Lung (tissue), 11 donors: ENCODE measurements at regions not wholly inside any gene's neighbourhood (a gene's known extent, or its start where the extent isn't known, plus 50 kb on each side); places are given as distances from the start of the nearest gene placed in this dataset.
"Not testable (repeated sequence)": the region's sequence is repeated elsewhere in the genome, so short reads cannot be mapped to it uniquely, and the experiment has no call there.

Source experiments
- ATAC-seq: fragments of 200-7000 bp; cut with Tn5 transposase; one replicate; pipeline ENCODE4 v1.9.1; 2020; ENCODE audit warnings: moderate number of reproducible peaks; ENCODE audit not compliant: insufficient read depth, low FRiP score
- DNase-seq, 3 donors: peaks; one replicate each; pipeline ENCODE4 v3.0.0-alpha.2; 2013 to 2017
- H3K27ac ChIP-seq, 2 donors: one replicate each; pipeline ENCODE4 v1.5.1; 2013; ENCODE audit warnings: mild to moderate bottlenecking in 2 of 2, moderate library complexity in 2 of 2, control low read depth in 1 of 2, inconsistent platforms in 1 of 2, low read depth in 1 of 2, low read length in 1 of 2
- H3K27me3 ChIP-seq, 3 donors: one replicate each; pipeline ENCODE4 v1.5.1; 2013; ENCODE audit warnings: low read length in 2 of 3; ENCODE audit not compliant: control insufficient read depth in 3 of 3, insufficient read depth in 3 of 3
- H3K36me3 ChIP-seq, 4 donors: one replicate each; pipeline ENCODE4 v1.5.1; 2013; ENCODE audit warnings: low read length in 4 of 4, mild to moderate bottlenecking in 1 of 4, moderate library complexity in 1 of 4; ENCODE audit not compliant: control insufficient read depth in 4 of 4, insufficient read depth in 4 of 4
- H3K4me1 ChIP-seq, 5 donors: one replicate each; pipeline ENCODE4 v1.5.1; 2013; ENCODE audit warnings: low read length in 5 of 5, mild to moderate bottlenecking in 2 of 5, moderate library complexity in 1 of 5; ENCODE audit not compliant: control insufficient read depth in 5 of 5, insufficient read depth in 5 of 5
- H3K4me3 ChIP-seq: one replicate; pipeline ENCODE4 v1.5.1; 2013; ENCODE audit warnings: mild to moderate bottlenecking, control low read depth, moderate library complexity
- H3K9ac ChIP-seq, 2 donors: one replicate each; pipeline ENCODE4 v1.5.1; 2013; ENCODE audit warnings: low read length in 2 of 2, control low read depth in 1 of 2; ENCODE audit not compliant: insufficient read depth in 1 of 2
- H3K9me3 ChIP-seq, 4 donors: one replicate each; pipeline ENCODE4 v1.5.1; 2013; ENCODE audit warnings: low read length in 3 of 4, mild to moderate bottlenecking in 1 of 4, moderate library complexity in 1 of 4; ENCODE audit not compliant: control insufficient read depth in 4 of 4, insufficient read depth in 3 of 4
- CTCF ChIP-seq: IDR thresholded peaks from 2 replicates; pipeline ENCODE4 v1.5.1; 2012; ENCODE audit warnings: mild to moderate bottlenecking; ENCODE audit errors: control extremely low read depth, extremely low read depth
- WGBS, 2 donors: extraction: QIAGEN DNeasy Blood & Tissue Kit; methylation state at CpG; one replicate each; pipeline ENCODE4 v1.1.7; 2013; 5-methylcytosine and 5-hydroxymethylcytosine counted together
- donor health status: control.
- donor health status: control.
- donor health status: Bipolar disorder and iron deficiency.
- donor health status: healthy.
- donor health status: DM: yes; HTN: yes; CAD: no.

DNA sequence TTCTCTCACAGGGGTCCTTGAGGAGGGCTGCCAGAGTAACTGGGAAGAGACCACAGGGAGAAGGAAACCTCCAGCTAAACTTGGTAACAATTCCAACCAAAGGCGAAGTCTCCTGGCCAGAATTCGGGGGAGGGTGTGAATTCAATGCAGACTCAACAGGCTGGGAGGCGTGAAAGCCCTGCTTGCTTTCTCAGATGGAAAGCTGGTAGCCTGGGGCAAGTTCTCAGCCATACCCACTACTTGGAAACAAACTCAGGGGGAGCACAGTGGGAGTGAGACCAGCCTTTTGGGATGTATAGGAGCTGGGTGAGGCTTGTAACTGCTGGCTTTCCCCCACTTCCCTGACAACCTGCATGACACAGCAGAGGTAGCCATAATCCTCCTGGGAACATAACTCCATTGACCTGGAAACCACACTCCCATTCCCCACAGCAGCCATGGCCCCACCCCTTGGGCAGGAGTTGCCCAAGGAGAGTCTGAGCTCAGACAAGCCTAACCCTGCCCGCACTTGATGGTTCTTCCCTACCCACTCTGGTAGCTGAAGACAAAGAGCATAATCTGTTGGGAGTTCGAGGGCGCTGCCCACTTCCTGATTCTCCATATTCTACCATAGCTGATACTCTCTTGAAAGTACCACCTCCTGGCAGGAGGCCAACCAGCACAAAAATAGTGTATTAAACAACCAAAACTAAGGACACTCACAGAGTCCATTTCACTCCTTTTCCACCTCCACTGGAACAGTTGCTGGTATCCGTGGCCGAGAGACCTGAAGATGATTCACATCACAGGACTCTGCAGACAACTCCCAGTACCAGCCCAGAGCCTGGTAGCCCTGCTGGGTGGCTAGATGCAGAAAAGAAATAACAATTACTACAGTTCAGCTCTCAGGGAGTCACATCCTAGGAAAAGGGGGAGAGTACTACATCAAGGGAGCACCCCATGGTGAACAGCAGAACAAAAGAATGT is 123.8 kb downstream of the FAM170A start:
- no peaks in the 10 kb centered on the region for H3K9me3 ChIP-seq
- no peak overlapping the region for H3K4me3 ChIP-seq
- WGBS, 2 donors = 83 to 88% methylated on average over 8 of the region's 8 CpGs
- no peak for DNase-seq
- no peak overlapping the region for H3K27ac ChIP-seq
- no peaks in the 10 kb centered on the region for H3K36me3 ChIP-seq
- no peaks in the 10 kb centered on the region for H3K4me1 ChIP-seq
- H3K9ac ChIP-seq = no peak overlapping the region
- ATAC-seq = no peak
- no peaks in the 10 kb centered on the region for H3K27me3 ChIP-seq
- TF ChIP-seq CTCF = no peak

- not testable (repeated sequence) for H3K4me3 ChIP-seq, H3K36me3 ChIP-seq, ATAC-seq, DNase-seq, H3K27ac ChIP-seq, H3K4me1 ChIP-seq, H3K27me3 ChIP-seq, H3K9ac ChIP-seq, H3K9me3 ChIP-seq
- 87 to 94% methylated on average over 7 of the region's 7 CpGs for WGBS, 2 donors
Observed at GRCh38 chr5:119754825-119755224, 125.5 kb downstream of the FAM170A start.

- WGBS, 2 donors = 74 to 84% methylated on average over 2 of the region's 2 CpGs
- no peak for DNase-seq
- ATAC-seq = no peak
- Histone ChIP-seq H3K9ac (no peak overlapping the region), H3K4me1 (no peaks in the 10 kb centered on the region), H3K4me3 (no peak overlapping the region), H3K27me3 (no peaks in the 10 kb centered on the region), H3K9me3 (no peaks in the 10 kb centered on the region), H3K27ac (no peak overlapping the region), H3K36me3 (no peaks in the 10 kb centered on the region)
- no peak for TF ChIP-seq CTCF
Observed at GRCh38 chr5:119757276-119757675, 127.9 kb downstream of the FAM170A start.

DNA sequence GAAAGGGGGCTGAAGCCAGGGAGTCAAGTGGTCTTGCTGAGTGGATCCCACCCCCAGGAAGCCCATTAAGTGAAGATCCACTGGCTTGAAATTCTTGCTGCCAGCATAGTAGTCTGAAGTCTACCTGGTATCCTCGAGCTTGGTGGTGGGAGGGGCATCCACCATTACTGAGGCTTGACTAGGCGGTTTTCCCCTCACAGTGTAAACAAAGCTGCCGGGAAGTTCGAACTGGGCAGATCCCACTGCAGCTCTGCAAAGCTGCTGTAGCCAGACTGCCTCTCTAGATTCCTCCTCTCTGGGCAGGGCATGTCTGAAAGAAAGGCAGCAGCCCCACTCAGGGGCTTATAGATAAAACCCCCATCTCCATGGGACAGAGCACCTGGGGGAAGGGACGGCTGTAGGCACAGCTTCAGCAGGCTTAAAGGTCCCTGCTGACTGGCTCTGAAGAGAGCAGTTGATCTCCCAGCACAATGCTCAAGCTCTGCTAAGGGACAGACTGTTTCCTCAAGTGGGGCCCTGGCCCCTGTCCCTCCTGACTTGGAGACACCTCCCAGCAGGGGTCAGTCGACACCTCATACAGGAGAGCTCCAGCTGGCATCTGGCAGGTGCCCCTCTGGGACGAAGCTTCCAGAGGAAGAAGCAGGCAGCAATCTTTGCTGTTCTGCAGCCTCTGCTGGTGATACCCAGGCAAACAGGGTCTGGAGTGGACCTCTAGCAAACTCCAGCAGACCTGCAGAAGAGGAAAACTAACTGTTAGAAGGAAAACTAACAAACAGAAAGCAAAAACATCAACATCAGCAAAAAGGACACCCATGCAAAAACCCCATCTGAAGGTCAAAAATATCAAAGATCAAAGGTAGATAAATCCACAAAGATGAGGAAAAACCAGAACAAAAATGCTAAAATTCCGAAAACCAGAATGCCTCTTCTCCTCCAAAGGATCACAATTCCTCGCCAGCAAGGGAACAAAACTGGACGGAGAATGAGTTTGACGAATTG is 140.6 kb downstream of the FAM170A start:
- H3K9ac ChIP-seq, DNase-seq, H3K9me3 ChIP-seq, H3K36me3 ChIP-seq, ATAC-seq, H3K4me1 ChIP-seq, H3K4me3 ChIP-seq, H3K27ac ChIP-seq, H3K27me3 ChIP-seq: not testable (repeated sequence)
- WGBS, 2 donors = 68 to 70% methylated on average over 10 to 11 of the region's 11 CpGs

- H3K9me3 ChIP-seq, H3K9ac ChIP-seq, DNase-seq, ATAC-seq, H3K4me3 ChIP-seq, H3K36me3 ChIP-seq, H3K27ac ChIP-seq, H3K27me3 ChIP-seq, H3K4me1 ChIP-seq: not testable (repeated sequence)
- 89% methylated on average over 14 to 15 of the region's 15 CpGs for WGBS, 2 donors
Observed at GRCh38 chr5:119780145-119780544, 150.8 kb downstream of the FAM170A start.
